Right lobe of liver (tissue), 4 donors: ENCODE measurements at regions not wholly inside any gene's neighbourhood (a gene's known extent, or its start where the extent isn't known, plus 50 kb on each side); places are given as distances from the start of the nearest gene placed in this dataset.

Source experiments
- POLR2A ChIP-seq: fragments of 450-650 bp; IDR thresholded peaks from one replicate; pipeline ENCODE4 v1.6.1; 2017; ENCODE audit warnings: antibody characterized with exemption, mild to moderate bottlenecking
- TF ChIP-seq, protein P1 (sequence below), 4 donors: fragments of 200-600 bp in 3 of 4; fragments of 450-650 bp in 1 of 4; IDR thresholded peaks; one replicate each; pipeline versions ENCODE4 v1.5.1 to v1.8.0; 2016 to 2022; ENCODE audit warnings: antibody characterized with exemption in 4 of 4, mild to moderate bottlenecking in 2 of 4
- donor health status: DM: no; HTN: no; CAD: no.
- donor health status: DM: no; HTN: no; CAD: no.
- donor health status: DM: no; HTN: yes; CAD: no.

DNA sequence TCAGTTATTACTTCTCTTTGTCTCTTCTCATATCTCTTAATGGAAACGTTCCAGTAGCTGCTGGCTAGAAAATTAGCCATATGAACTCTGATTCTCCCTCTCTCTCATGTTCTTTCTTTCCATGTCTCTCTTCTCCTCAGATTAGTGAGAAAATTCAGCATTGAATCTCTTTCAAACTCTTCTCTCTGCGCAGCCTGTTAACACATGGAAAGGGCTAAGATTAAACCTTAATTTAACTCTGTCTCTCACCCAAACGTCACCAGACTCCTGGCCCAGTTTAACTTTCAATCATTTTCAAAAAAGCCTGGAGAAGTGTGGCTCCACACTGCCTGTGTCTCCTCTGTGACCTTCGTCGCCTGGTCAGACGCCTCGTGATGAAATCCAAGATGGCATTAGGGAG is 1234.2 kb downstream of the BCL11B start:
- TF ChIP-seq, protein P1, sequence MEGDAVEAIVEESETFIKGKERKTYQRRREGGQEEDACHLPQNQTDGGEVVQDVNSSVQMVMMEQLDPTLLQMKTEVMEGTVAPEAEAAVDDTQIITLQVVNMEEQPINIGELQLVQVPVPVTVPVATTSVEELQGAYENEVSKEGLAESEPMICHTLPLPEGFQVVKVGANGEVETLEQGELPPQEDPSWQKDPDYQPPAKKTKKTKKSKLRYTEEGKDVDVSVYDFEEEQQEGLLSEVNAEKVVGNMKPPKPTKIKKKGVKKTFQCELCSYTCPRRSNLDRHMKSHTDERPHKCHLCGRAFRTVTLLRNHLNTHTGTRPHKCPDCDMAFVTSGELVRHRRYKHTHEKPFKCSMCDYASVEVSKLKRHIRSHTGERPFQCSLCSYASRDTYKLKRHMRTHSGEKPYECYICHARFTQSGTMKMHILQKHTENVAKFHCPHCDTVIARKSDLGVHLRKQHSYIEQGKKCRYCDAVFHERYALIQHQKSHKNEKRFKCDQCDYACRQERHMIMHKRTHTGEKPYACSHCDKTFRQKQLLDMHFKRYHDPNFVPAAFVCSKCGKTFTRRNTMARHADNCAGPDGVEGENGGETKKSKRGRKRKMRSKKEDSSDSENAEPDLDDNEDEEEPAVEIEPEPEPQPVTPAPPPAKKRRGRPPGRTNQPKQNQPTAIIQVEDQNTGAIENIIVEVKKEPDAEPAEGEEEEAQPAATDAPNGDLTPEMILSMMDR (IDR thresholded peaks at IDR 0.05), result no peak
- no peak for TF ChIP-seq POLR2A
